ENCODE measurements at regions not wholly inside any gene's neighbourhood (a gene's known extent, or its start where the extent isn't known, plus 50 kb on each side); places are given as distances from the start of the nearest gene placed in this dataset.
"Not testable (repeated sequence)": the region's sequence is repeated elsewhere in the genome, so short reads cannot be mapped to it uniquely, and the experiment has no call there.

GRCh38 chr11:29171360-29171950, 845.4 kb downstream of the KCNA4 start:
- DNase-seq (ENCODE audit: low read depth in 2 of 2) = peak; percentile 20

- DNase-seq (ENCODE audit: low read depth in 2 of 2) = no peak
Observed at GRCh38 chr11:29166306-29166705, 850.5 kb downstream of the KCNA4 start.

GRCh38 chr11:29163231-29163630, 853.6 kb downstream of the KCNA4 start:
- no peak for DNase-seq (ENCODE audit: low read depth in 2 of 2)

- DNase-seq (ENCODE audit: low read depth in 2 of 2) = no peak
Observed at GRCh38 chr11:29162491-29162890, 854.3 kb downstream of the KCNA4 start.

GRCh38 chr11:29161191-29161590, 855.6 kb downstream of the KCNA4 start:
- no peak for DNase-seq (ENCODE audit: low read depth in 2 of 2)

GRCh38 chr11:29159552-29160465, 857.0 kb downstream of the KCNA4 start:
- peak; percentile 38 to 50 for DNase-seq (ENCODE audit: low read depth in 2 of 2)

GRCh38 chr11:29153078-29153477, 863.8 kb downstream of the KCNA4 start:
- no peak for DNase-seq (ENCODE audit: low read depth in 2 of 2)

- not testable (repeated sequence) for DNase-seq (ENCODE audit: low read depth in 2 of 2)
Observed at GRCh38 chr11:29142573-29142972, 874.3 kb downstream of the KCNA4 start.

GRCh38 chr11:29135504-29135903, 881.3 kb downstream of the KCNA4 start:
- no peak for DNase-seq (ENCODE audit: low read depth in 2 of 2)

GRCh38 chr11:29131055-29131454, 885.8 kb downstream of the KCNA4 start:
- no peak for DNase-seq (ENCODE audit: low read depth in 2 of 2)

- DNase-seq (ENCODE audit: low read depth in 2 of 2) = peak in 1 of 2 experiments; percentile 31
Observed at GRCh38 chr11:29129844-29130243, 887.0 kb downstream of the KCNA4 start.

GRCh38 chr11:29127461-29127860, 889.4 kb downstream of the KCNA4 start:
- DNase-seq (ENCODE audit: low read depth in 2 of 2) = no peak

GRCh38 chr11:29125606-29126005, 891.2 kb downstream of the KCNA4 start:
- no peak for DNase-seq (ENCODE audit: low read depth in 2 of 2)

GRCh38 chr11:29124470-29124869, 892.4 kb downstream of the KCNA4 start:
- no peak for DNase-seq (ENCODE audit: low read depth in 2 of 2)

- peak; percentile 38 to 40 for DNase-seq (ENCODE audit: low read depth in 2 of 2)
Observed at GRCh38 chr11:29119707-29120618, 896.9 kb downstream of the KCNA4 start.

- DNase-seq (ENCODE audit: low read depth in 2 of 2) = peak in 1 of 2 experiments; percentile 20
Observed at GRCh38 chr11:29119116-29119515, 897.7 kb downstream of the KCNA4 start.

- DNase-seq (ENCODE audit: low read depth in 2 of 2) = no peak
Observed at GRCh38 chr11:29100967-29101366, 915.9 kb downstream of the KCNA4 start.

- no peak for DNase-seq (ENCODE audit: low read depth in 2 of 2)
Observed at GRCh38 chr11:29095821-29096220, 921.0 kb downstream of the KCNA4 start.

- peak; percentile 29 to 35 for DNase-seq (ENCODE audit: low read depth in 2 of 2)
Observed at GRCh38 chr11:29093416-29094120, 923.3 kb downstream of the KCNA4 start.

- DNase-seq (ENCODE audit: low read depth in 2 of 2) = no peak
Observed at GRCh38 chr11:29087200-29087812, 929.5 kb downstream of the KCNA4 start.

GRCh38 chr11:29075726-29076125, 941.1 kb downstream of the KCNA4 start:
- no peak for DNase-seq (ENCODE audit: low read depth in 2 of 2)
